ENCODE measurements at regions not wholly inside any gene's neighbourhood (a gene's known extent, or its start where the extent isn't known, plus 50 kb on each side); places are given as distances from the start of the nearest gene placed in this dataset.

DNA sequence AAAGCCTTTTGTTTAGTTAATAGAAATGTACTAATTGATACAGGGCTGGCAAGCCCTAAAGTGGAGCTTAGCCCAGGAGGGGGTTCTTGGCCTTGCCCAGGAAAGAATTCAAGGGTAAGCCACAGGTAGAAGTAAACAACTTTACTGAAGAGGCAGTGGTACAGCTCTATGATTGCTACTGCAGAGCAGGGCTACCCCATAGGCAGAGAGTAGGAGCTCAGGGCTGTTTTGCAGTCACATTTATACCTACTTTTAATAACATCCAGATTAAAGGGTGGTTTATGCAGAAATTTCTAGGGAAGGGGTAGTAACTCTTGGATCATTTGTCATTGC lies 680.4 kb upstream of the GJE1 start:
- TF ChIP-seq, protein P1, sequence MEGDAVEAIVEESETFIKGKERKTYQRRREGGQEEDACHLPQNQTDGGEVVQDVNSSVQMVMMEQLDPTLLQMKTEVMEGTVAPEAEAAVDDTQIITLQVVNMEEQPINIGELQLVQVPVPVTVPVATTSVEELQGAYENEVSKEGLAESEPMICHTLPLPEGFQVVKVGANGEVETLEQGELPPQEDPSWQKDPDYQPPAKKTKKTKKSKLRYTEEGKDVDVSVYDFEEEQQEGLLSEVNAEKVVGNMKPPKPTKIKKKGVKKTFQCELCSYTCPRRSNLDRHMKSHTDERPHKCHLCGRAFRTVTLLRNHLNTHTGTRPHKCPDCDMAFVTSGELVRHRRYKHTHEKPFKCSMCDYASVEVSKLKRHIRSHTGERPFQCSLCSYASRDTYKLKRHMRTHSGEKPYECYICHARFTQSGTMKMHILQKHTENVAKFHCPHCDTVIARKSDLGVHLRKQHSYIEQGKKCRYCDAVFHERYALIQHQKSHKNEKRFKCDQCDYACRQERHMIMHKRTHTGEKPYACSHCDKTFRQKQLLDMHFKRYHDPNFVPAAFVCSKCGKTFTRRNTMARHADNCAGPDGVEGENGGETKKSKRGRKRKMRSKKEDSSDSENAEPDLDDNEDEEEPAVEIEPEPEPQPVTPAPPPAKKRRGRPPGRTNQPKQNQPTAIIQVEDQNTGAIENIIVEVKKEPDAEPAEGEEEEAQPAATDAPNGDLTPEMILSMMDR (conservative IDR thresholded peaks at IDR 0.05 in 1 of 2, IDR thresholded peaks at IDR 0.05 in 1 of 2; ENCODE audit: extremely low read depth in 1 of 2, insufficient read depth in 1 of 2, low read depth in 1 of 2, low read length in 2 of 2), result no peak
- TF ChIP-seq EZH2 (IDR thresholded peaks at IDR 0.05; ENCODE audit: borderline replicate concordance, low read length), result no peak

All from mammary epithelial cell (primary cell).